ENCODE measurements at regions not wholly inside any gene's neighbourhood (a gene's known extent, or its start where the extent isn't known, plus 50 kb on each side); places are given as distances from the start of the nearest gene placed in this dataset.

- TF ChIP-seq YY1 (IDR thresholded peaks at IDR 0.05; ENCODE audit: insufficient read depth, insufficient read length) (no peak), ZNF274 (IDR thresholded peaks at IDR 0.05; ENCODE audit: low read depth, low read length) (no peak)
These were observed 593.5 kb downstream of the MMUT start for GRCh38 chr6:48869595-48869994.

Measured in NT2/D1 (cell line).